ENCODE measurements at regions not wholly inside any gene's neighbourhood (a gene's known extent, or its start where the extent isn't known, plus 50 kb on each side); places are given as distances from the start of the nearest gene placed in this dataset.

GRCh38 chr4:180456928-180457327 lies 1786.3 kb upstream of the TENM3 start:
- TF ChIP-seq, protein P1, sequence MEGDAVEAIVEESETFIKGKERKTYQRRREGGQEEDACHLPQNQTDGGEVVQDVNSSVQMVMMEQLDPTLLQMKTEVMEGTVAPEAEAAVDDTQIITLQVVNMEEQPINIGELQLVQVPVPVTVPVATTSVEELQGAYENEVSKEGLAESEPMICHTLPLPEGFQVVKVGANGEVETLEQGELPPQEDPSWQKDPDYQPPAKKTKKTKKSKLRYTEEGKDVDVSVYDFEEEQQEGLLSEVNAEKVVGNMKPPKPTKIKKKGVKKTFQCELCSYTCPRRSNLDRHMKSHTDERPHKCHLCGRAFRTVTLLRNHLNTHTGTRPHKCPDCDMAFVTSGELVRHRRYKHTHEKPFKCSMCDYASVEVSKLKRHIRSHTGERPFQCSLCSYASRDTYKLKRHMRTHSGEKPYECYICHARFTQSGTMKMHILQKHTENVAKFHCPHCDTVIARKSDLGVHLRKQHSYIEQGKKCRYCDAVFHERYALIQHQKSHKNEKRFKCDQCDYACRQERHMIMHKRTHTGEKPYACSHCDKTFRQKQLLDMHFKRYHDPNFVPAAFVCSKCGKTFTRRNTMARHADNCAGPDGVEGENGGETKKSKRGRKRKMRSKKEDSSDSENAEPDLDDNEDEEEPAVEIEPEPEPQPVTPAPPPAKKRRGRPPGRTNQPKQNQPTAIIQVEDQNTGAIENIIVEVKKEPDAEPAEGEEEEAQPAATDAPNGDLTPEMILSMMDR (IDR thresholded peaks at IDR 0.05; ENCODE audit: low read depth, low read length) = no peak
- no peak for DNase-seq (ENCODE audit: extremely low read depth, low read depth)

DNA sequence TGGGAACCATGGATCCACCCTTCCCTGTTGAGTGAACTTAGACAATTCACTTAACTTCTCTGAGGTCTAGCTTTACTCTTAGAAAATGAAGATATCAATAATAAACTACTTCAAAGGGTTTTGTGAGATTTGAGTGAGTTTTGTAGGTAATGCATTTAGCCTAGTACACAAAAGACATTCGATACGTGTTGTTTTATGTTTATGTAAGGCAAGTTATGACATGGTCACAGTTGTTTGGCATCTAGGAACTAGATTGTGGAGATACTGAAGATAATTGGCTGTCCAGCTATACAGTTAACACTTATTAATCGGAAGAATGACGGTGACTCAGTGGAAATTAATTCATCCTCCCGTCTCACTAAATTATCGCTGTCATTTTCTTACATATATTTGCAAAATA lies 1781.1 kb upstream of the TENM3 start:
- TF ChIP-seq, protein P1 (IDR thresholded peaks at IDR 0.05; ENCODE audit: low read depth, low read length) = no peak
- DNase-seq (ENCODE audit: extremely low read depth, low read depth) = no peak

DNA sequence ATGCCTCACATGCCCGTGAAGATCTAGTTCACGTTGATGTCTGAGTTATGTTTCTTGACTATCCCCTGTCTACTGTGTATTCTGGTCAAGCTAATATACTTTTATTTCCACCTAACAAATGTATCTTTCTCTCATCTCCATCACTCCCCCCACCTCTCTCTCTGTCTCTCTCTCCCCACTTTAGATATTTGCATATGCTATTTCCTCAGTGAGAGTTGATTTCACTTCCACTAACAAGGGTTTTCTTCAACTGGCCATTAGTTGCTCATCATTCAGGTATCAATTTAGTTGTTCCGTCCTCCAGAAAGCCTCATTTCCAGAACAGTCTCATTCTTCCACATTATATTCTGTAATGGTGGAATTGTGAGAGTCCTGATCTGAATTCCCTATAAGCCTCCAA lies 1777.8 kb upstream of the TENM3 start:
- no peak for DNase-seq (ENCODE audit: extremely low read depth, low read depth)
- TF ChIP-seq, protein P1 (IDR thresholded peaks at IDR 0.05; ENCODE audit: low read depth, low read length) = no peak

GRCh38 chr4:180483036-180483435 lies 1760.2 kb upstream of the TENM3 start:
- no peak for DNase-seq (ENCODE audit: extremely low read depth, low read depth)
- TF ChIP-seq, protein P1 (IDR thresholded peaks at IDR 0.05; ENCODE audit: low read depth, low read length) = no peak

DNA sequence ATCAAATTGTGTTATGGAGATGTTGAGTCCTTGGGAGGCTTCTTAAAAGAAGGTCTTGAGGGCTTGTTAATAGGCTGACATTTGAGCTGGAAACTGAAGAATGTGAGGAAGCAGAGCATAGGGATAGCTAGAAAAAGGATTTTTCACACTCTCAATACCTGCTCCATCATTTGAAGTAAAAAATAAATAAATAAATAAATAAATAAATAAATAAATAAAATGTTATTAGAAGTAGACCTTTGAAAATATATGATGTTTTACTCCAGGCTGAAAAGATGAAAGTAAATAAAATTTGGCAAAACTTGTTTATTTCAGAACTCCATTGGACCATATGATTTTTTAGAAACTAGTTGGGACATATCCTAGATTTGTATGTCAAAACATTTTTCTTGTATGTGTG lies 1757.8 kb upstream of the TENM3 start:
- TF ChIP-seq, protein P1 (IDR thresholded peaks at IDR 0.05; ENCODE audit: low read depth, low read length) = no peak
- no peak for DNase-seq (ENCODE audit: extremely low read depth, low read depth)

DNA sequence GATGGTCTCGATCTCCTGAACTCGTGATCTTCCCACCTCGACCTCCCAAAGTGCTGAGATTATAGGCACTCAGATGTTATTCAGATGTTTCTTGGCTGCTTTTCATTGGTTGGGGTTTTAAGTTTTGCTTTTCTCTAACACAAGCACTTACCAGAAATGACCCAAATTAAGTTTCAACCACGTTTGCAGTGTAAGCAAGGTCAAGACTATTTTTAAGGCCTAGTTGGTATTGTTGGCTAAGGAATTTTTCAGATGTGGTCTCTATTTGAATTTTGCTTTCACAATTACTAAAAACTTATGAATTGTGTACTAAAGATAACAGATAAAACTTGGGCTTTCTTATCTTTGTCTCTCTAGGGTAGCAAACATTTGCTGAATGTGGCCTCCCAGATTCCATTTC lies 1756.9 kb upstream of the TENM3 start:
- no peak for DNase-seq (ENCODE audit: extremely low read depth, low read depth)

DNA sequence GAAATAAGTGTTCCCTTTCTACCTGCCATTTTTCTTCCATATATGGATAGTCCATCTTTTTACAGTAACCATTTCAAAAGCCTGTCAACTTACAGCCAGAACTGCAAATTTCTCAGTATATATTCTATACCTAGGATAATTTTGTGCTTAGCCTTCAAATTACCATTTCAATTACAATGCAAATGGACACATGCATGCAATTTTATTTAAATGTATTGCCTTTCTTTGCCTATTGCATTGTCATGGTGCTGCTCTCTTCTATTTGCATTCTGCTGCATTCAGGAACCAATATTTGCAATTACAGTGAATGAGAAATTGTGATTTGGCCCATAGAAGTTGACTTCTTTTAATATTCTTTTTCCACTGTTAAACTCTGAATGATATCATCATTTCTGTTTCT lies 1753.4 kb upstream of the TENM3 start:
- no peak for DNase-seq (ENCODE audit: extremely low read depth, low read depth)
- TF ChIP-seq, protein P1 (IDR thresholded peaks at IDR 0.05; ENCODE audit: low read depth, low read length) = no peak

More for the DNA sequence above, 1756.9 kb upstream of the TENM3 start:
- TF ChIP-seq, protein P1 (IDR thresholded peaks at IDR 0.05; ENCODE audit: low read depth, low read length) = no peak
